Stomach (tissue), 8 donors: ENCODE measurements at regions not wholly inside any gene's neighbourhood (a gene's known extent, or its start where the extent isn't known, plus 50 kb on each side); places are given as distances from the start of the nearest gene placed in this dataset.

Experiments used
- DNase-seq, 2 donors: peaks; one replicate each; pipeline versions ENCODE4 v3.0.0 to v3.0.0-alpha.2; 2013 to 2019
- H3K27ac ChIP-seq, 5 donors: fragments of 200-600 bp in 4 of 5; sonication (generic) in 4 of 5; one replicate each; pipeline ENCODE4 v1.5.1; 2013 to 2019; ENCODE audit warnings: mild to moderate bottlenecking in 1 of 5, moderate library complexity in 1 of 5
- H3K27me3 ChIP-seq, 3 donors: fragments of 200-600 bp; sonication (generic); one replicate each; pipeline ENCODE4 v1.5.1; 2017 to 2019; ENCODE audit warnings: mixed run types in 1 of 3
- H3K36me3 ChIP-seq, 4 donors: fragments of 200-600 bp; sonication (generic); 1 replicate in 3 of 4; 2 replicates in 1 of 4; pipeline ENCODE4 v1.5.1; 2016 to 2019
- H3K4me1 ChIP-seq, 4 donors: fragments of 200-600 bp; sonication (generic); one replicate each; pipeline ENCODE4 v1.5.1; 2016 to 2019
- H3K4me3 ChIP-seq, 4 donors: fragments of 200-600 bp; sonication (generic) in 3 of 4; one replicate each; pipeline ENCODE4 v1.5.1; 2016 to 2019; ENCODE audit warnings: mild to moderate bottlenecking in 1 of 4
- H3K9me3 ChIP-seq, 4 donors: fragments of 200-600 bp; sonication (generic); one replicate each; pipeline ENCODE4 v1.5.1; 2016 to 2019
- EP300 ChIP-seq: sonication (generic); formaldehyde crosslinking; IDR thresholded peaks from one replicate; pipeline ENCODE4 v1.6.1; 2017; ENCODE audit warnings: antibody characterized with exemption
- POLR2A ChIP-seq, 4 donors: fragments of 450-650 bp; IDR thresholded peaks; one replicate each; pipeline ENCODE4 v1.6.1; 2016; ENCODE audit warnings: antibody characterized with exemption in 4 of 4, control low read depth in 2 of 4, mild to moderate bottlenecking in 1 of 4, moderate library complexity in 1 of 4
- POLR2AphosphoS5 ChIP-seq, 3 donors: sonication (generic); formaldehyde crosslinking; IDR thresholded peaks; one replicate each; pipeline ENCODE4 v1.6.1; 2016; ENCODE audit warnings: antibody characterized with exemption in 3 of 3
- WGBS, 5 donors: extraction: QIAGEN DNeasy Blood & Tissue Kit in 3 of 5; methylation state at CpG; one replicate each; pipeline versions ENCODE4 v1.1.5 to v1.1.7; 2013 to 2018; 5-methylcytosine and 5-hydroxymethylcytosine counted together
- intact Hi-C: fragments of 100-400 bp; cut with DNase I; formaldehyde crosslinking; loops from one replicate; pipeline ENCODE4 v1.15.1; 2023; ENCODE audit warnings: low total_unique reads
- TF ChIP-seq, protein P1 (sequence below), 7 experiments: fragments of 450-650 bp in 4 of 7; fragments of 200-600 bp in 3 of 7; sonication (generic) in 3 of 7; IDR thresholded peaks; one replicate each; pipeline ENCODE4 v1.5.1; 2016 to 2019; ENCODE audit warnings: antibody characterized with exemption in 7 of 7, control low read depth in 2 of 7, mild to moderate bottlenecking in 1 of 7
- donor health status: healthy with polysubstance abuse.
- donor health status: Bipolar disorder and iron deficiency.
- donor health status: healthy.

GRCh38 chr5:30956251-30956650, 237.2 kb upstream of the CDH6 start:
- Histone ChIP-seq H3K9me3 (peaks cover 0 to 9% (median 1%) of the 10 kb centered on the region in 4 donors), H3K27ac (no peak overlapping the region), H3K27me3 (no peaks in the 10 kb centered on the region), H3K4me3 (no peak overlapping the region), H3K4me1 (no peaks in the 10 kb centered on the region), H3K36me3 (no peaks in the 10 kb centered on the region)
- intact Hi-C loops: no loop called here
- TF ChIP-seq, protein P1, sequence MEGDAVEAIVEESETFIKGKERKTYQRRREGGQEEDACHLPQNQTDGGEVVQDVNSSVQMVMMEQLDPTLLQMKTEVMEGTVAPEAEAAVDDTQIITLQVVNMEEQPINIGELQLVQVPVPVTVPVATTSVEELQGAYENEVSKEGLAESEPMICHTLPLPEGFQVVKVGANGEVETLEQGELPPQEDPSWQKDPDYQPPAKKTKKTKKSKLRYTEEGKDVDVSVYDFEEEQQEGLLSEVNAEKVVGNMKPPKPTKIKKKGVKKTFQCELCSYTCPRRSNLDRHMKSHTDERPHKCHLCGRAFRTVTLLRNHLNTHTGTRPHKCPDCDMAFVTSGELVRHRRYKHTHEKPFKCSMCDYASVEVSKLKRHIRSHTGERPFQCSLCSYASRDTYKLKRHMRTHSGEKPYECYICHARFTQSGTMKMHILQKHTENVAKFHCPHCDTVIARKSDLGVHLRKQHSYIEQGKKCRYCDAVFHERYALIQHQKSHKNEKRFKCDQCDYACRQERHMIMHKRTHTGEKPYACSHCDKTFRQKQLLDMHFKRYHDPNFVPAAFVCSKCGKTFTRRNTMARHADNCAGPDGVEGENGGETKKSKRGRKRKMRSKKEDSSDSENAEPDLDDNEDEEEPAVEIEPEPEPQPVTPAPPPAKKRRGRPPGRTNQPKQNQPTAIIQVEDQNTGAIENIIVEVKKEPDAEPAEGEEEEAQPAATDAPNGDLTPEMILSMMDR (IDR thresholded peaks at IDR 0.05): no peak
- TF ChIP-seq POLR2AphosphoS5 (IDR thresholded peaks at IDR 0.05): no peak
- TF ChIP-seq EP300: no peak
- no peak for TF ChIP-seq POLR2A (IDR thresholded peaks at IDR 0.05)
- DNase-seq: no peak

GRCh38 chr5:30937070-30937469, 256.4 kb upstream of the CDH6 start:
- H3K4me1 ChIP-seq: no peaks in the 10 kb centered on the region
- no peaks in the 10 kb centered on the region for H3K9me3 ChIP-seq
- DNase-seq: no peak
- no peak overlapping the region for H3K4me3 ChIP-seq
- 19 to 43% (median 19%) methylated on average over 4 of the region's 4 CpGs for WGBS, 5 donors
- no peak for TF ChIP-seq EP300
- no peak for TF ChIP-seq POLR2AphosphoS5 (IDR thresholded peaks at IDR 0.05)
- TF ChIP-seq, protein P1 (IDR thresholded peaks at IDR 0.05): no peak
- TF ChIP-seq POLR2A (IDR thresholded peaks at IDR 0.05): no peak
- no peaks in the 10 kb centered on the region for H3K27me3 ChIP-seq
- no peak overlapping the region for H3K27ac ChIP-seq
- no peaks in the 10 kb centered on the region for H3K36me3 ChIP-seq
- intact Hi-C loops: no loop called here

DNA sequence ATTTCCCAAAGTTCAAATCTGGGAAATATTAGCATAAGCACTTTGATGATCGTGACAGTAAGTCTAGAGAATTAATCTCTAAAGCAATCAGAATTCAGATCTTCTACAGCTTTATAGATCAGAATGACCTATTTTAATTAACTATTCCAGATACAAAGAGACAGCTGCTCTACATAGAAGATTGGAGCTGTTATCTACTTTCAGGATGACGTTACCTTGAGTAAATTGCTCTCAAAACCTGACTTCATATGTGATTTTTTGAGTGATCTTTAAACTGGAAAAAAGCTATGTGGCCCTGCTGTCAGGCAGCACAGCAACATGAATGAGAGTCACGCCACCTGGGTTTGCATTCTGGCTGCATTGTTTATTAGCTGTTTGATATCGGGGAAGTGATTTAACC, 259.9 kb upstream of the CDH6 start:
- TF ChIP-seq EP300: no peak
- TF ChIP-seq POLR2AphosphoS5 (IDR thresholded peaks at IDR 0.05): no peak
- TF ChIP-seq, protein P1 (IDR thresholded peaks at IDR 0.05): no peak
- no peak for TF ChIP-seq POLR2A (IDR thresholded peaks at IDR 0.05)
- intact Hi-C loops: no loop called here
- no peaks in the 10 kb centered on the region for H3K4me1 ChIP-seq
- H3K9me3 ChIP-seq: no peaks in the 10 kb centered on the region
- H3K4me3 ChIP-seq: no peak overlapping the region
- H3K36me3 ChIP-seq: no peaks in the 10 kb centered on the region
- 34 to 56% (median 47%) methylated on average over 4 of the region's 4 CpGs for WGBS, 5 donors
- H3K27me3 ChIP-seq: no peaks in the 10 kb centered on the region
- no peak for DNase-seq
- H3K27ac ChIP-seq: no peak overlapping the region

GRCh38 chr5:30932273-30933017, 261.0 kb upstream of the CDH6 start:
- TF ChIP-seq EP300 (no peak), POLR2AphosphoS5 (IDR thresholded peaks at IDR 0.05) (no peak), POLR2A (IDR thresholded peaks at IDR 0.05) (no peak)
- TF ChIP-seq, protein P1 (IDR thresholded peaks at IDR 0.05): no peak
- intact Hi-C loops: no loop called here
- Histone ChIP-seq H3K27me3 (no peaks in the 10 kb centered on the region), H3K4me3 (no peak overlapping the region), H3K4me1 (no peaks in the 10 kb centered on the region), H3K36me3 (no peaks in the 10 kb centered on the region), H3K9me3 (no peaks in the 10 kb centered on the region), H3K27ac (no peak overlapping the region)
- WGBS, 5 donors: 41 to 61% (median 55%) methylated on average over 4 of the region's 4 CpGs
- DNase-seq: no peak
